K562 (cell line): ENCODE measurements at regions not wholly inside any gene's neighbourhood (a gene's known extent, or its start where the extent isn't known, plus 50 kb on each side); places are given as distances from the start of the nearest gene placed in this dataset.

Source experiments
- ATAC-seq: fragments of 200-7000 bp; cut with Tn5 transposase; 3 replicates; pipeline ENCODE4 v1.9.1; 2020; ENCODE audit warnings: moderate library complexity
- BruUV-seq: library from RNA; stranded (reverse); fragments of 400-500 nt; replicated peaks from 2 replicates; lab custom pipeline; 2021; lab: Mats Ljungman, UMichigan
- CTCF ChIA-PET: fragments of 300-600 bp; formaldehyde crosslinking; extraction: SDS; loops from one replicate; lab custom pipeline; 2021; ENCODE audit warnings: low intra/inter-chr PET ratio; lab: Yijun Ruan, JAX
- POLR2A ChIA-PET: fragments of 300-600, 350-650 bp; sonication (Branson Sonifier 250); formaldehyde crosslinking; extraction: SDS; loops from one replicate; lab custom pipeline; 2021; ENCODE audit warnings: antibody characterized with exemption, inconsistent platforms; lab: Yijun Ruan, JAX
- DNase-seq, 4 experiments: peaks; one replicate each; pipeline versions ENCODE4 v3.0.0 to v3.0.0-alpha.2; 2011 to 2018; ENCODE audit warnings: low spot score in 3 of 4, mixed read lengths in 3 of 4; ENCODE audit errors: extremely low read depth in 1 of 4
- FAIRE-seq: peaks from 2 replicates; lab custom pipeline; 2011; peaks lifted over from hg19 to GRCh38; lab: Jason Lieb, UNC
- H2AFZ ChIP-seq: 2 replicates; pipeline ENCODE4 v1.6.0; 2011; ENCODE audit warnings: low read depth, low read length, control low read depth, inconsistent platforms
- H3K27ac ChIP-seq: fragments of 200-600 bp; 3 replicates; pipeline ENCODE4 v1.8.0; 2011; ENCODE audit warnings: low read depth, mild to moderate bottlenecking, control low read depth, inconsistent platforms, low read length, moderate library complexity, mixed read lengths; ENCODE audit errors: extremely low read depth
- H3K27me3 ChIP-seq, 2 experiments: fragments of 300-600 bp in 1 of 2; 2 replicates in 1 of 2; 3 replicates in 1 of 2; pipeline versions ENCODE4 v1.6.0 to v1.8.0; 2011; ENCODE audit warnings: inconsistent platforms in 2 of 2, low read length in 2 of 2, mild to moderate bottlenecking in 1 of 2, mixed read lengths in 1 of 2, moderate library complexity in 1 of 2; ENCODE audit not compliant: control insufficient read depth in 2 of 2, insufficient read depth in 2 of 2
- H3K36me3 ChIP-seq: fragments of 300-600 bp; 3 replicates; pipeline ENCODE4 v1.8.0; 2011; ENCODE audit warnings: mild to moderate bottlenecking, low read length, inconsistent platforms; ENCODE audit not compliant: control insufficient read depth, insufficient read depth
- H3K4me1 ChIP-seq, 2 experiments: fragments of 200-600 bp in 1 of 2; replicated peaks in 1 of 2; 2 replicates in 1 of 2; 3 replicates in 1 of 2; pipeline versions ENCODE4 v1.5.1 to v1.8.0; 2011; ENCODE audit warnings: inconsistent platforms in 2 of 2, low read length in 2 of 2, mild to moderate bottlenecking in 1 of 2, mixed read lengths in 1 of 2, moderate library complexity in 1 of 2; ENCODE audit not compliant: control insufficient read depth in 2 of 2, insufficient read depth in 2 of 2
- H3K4me2 ChIP-seq: 2 replicates; pipeline ENCODE4 v1.6.1; 2011; ENCODE audit warnings: low read length, control low read depth, inconsistent platforms, mixed read lengths; ENCODE audit not compliant: insufficient read depth
- H3K4me3 ChIP-seq: fragments of 200-600 bp; sonication (generic), shearing (Covaris generic); 2 replicates; pipeline ENCODE4 v1.5.1; 2016; ENCODE audit warnings: control low read depth, inconsistent platforms
- H3K79me2 ChIP-seq: fragments of 200-600 bp; 3 replicates; pipeline ENCODE4 v1.8.0; 2011; ENCODE audit warnings: low read length, inconsistent platforms; ENCODE audit not compliant: control insufficient read depth, insufficient read depth
- H3K9ac ChIP-seq, 2 experiments: 2 replicates each; pipeline versions ENCODE4 v1.6.0 to v1.6.1; 2011; ENCODE audit warnings: low read depth in 2 of 2, low read length in 2 of 2, control low read depth in 1 of 2, inconsistent platforms in 1 of 2, mild to moderate bottlenecking in 1 of 2, mixed read lengths in 1 of 2; ENCODE audit not compliant: insufficient read depth in 1 of 2
- H3K9me1 ChIP-seq: one replicate; pipeline ENCODE4 v1.6.0; 2011; ENCODE audit warnings: inconsistent platforms, mild to moderate bottlenecking, low read length, moderate library complexity; ENCODE audit not compliant: control insufficient read depth, insufficient read depth
- H3K9me3 ChIP-seq: replicated peaks from 2 replicates; pipeline ENCODE4 v1.5.1; 2011; ENCODE audit warnings: low read depth, low read length, inconsistent platforms; ENCODE audit not compliant: control insufficient read depth, insufficient read depth
- H4K20me1 ChIP-seq: replicated peaks from 2 replicates; pipeline ENCODE4 v1.6.1; 2011; ENCODE audit warnings: low read length, inconsistent platforms, mixed read lengths; ENCODE audit not compliant: control insufficient read depth, insufficient read depth
- BRD4 ChIP-seq: fragments of 200-600 bp; sonication (generic); IDR thresholded peaks from 2 replicates; pipeline ENCODE4 v1.6.1; 2017; ENCODE audit warnings: inconsistent platforms
- NR2C2 ChIP-seq, 2 experiments: fragments of 200-800 bp in 1 of 2; sonication (Bioruptor generic) in 1 of 2; sonication (generic) in 1 of 2; formaldehyde crosslinking in 1 of 2; IDR thresholded peaks; 2 replicates each; pipeline versions ENCODE4 v1.6.1 to v1.8.0; 2016 to 2022; ENCODE audit warnings: mild to moderate bottlenecking in 1 of 2, missing compliant biosample characterization in 1 of 2, missing genetic modification characterization in 1 of 2, missing genetic modification reagents in 1 of 2
- WGBS: fragments of 100-300 bp; shearing (Covaris generic); methylation state at CpG from one replicate; pipeline ENCODE4 v1.1.6; 2016; ENCODE audit warnings: low coverage, mixed read lengths; ENCODE audit not compliant: insufficient coverage; ENCODE audit errors: missing lambda C conversion rate; 5-methylcytosine and 5-hydroxymethylcytosine counted together
- in situ Hi-C: fragments of 300-500 bp; cut with MboI; formaldehyde crosslinking; loops from 4 replicates; pipeline ENCODE4 v1.15.0; 2018; ENCODE audit warnings: inconsistent platforms, mixed read lengths
- intact Hi-C: fragments of 100-400 bp; cut with micrococcal nuclease; formaldehyde crosslinking; loops from 2 replicates; pipeline ENCODE4 v1.14.2; 2022
- TF ChIP-seq, protein P1 (sequence below): fragments of 450-650 bp; IDR thresholded peaks from one replicate; pipeline ENCODE4 v1.6.1; 2018; ENCODE audit warnings: mild to moderate bottlenecking, moderate library complexity; ENCODE audit not compliant: partially characterized antibody
- TF ChIP-seq, protein P2 (sequence below): fragments of 450-650 bp; IDR thresholded peaks from 2 replicates; pipeline ENCODE4 v1.6.1; 2016; ENCODE audit warnings: mild to moderate bottlenecking, moderate library complexity
- TF ChIP-seq, protein P3 (sequence below), 2 experiments: IDR thresholded peaks; 2 replicates each; pipeline ENCODE4 v1.6.1; 2012; ENCODE audit warnings: improper control_type of control experiment in 2 of 2, low read depth in 2 of 2, low read length in 2 of 2, borderline replicate concordance in 1 of 2

GRCh38 chr6:25061289-25061936 lies 125.7 kb upstream of the RIPOR2 start:
- in situ Hi-C loops: no loop called here
- H3K27me3 ChIP-seq: peaks cover 4 to 10% of the 10 kb centered on the region in 2 experiments; a peak in 3 of 5 replicates
- H3K36me3 ChIP-seq: no peaks in the 10 kb centered on the region
- no peaks in the 10 kb centered on the region for H4K20me1 ChIP-seq
- WGBS: 6% methylated on average over 6 of the region's 6 CpGs
- no peaks in the 10 kb centered on the region for H3K9me1 ChIP-seq
- H3K27ac ChIP-seq: no peak overlapping the region
- no peaks in the 10 kb centered on the region for H3K9me3 ChIP-seq
- ChIA-PET POLR2A (interaction anchor here (0.6 to 0.7 kb wide), 2 partner anchors 15 to 96 kb away, joined by 3 to 4 read pairs; no protein-coding TSS in a partner anchor), CTCF (no interaction called here)
- intact Hi-C loops: no loop called here
- no peak overlapping the region for H3K4me3 ChIP-seq
- H3K4me1 ChIP-seq: no peaks in the 10 kb centered on the region
- no peak overlapping the region for H3K9ac ChIP-seq
- no peak for ATAC-seq
- no TSS peak for BruUV-seq
- no peak for DNase-seq
- no peak overlapping the region for H3K4me2 ChIP-seq
- no peak for FAIRE-seq
- H3K79me2 ChIP-seq: no peaks in the 10 kb centered on the region
- no peak overlapping the region for H2AFZ ChIP-seq
- TF ChIP-seq, protein P1, sequence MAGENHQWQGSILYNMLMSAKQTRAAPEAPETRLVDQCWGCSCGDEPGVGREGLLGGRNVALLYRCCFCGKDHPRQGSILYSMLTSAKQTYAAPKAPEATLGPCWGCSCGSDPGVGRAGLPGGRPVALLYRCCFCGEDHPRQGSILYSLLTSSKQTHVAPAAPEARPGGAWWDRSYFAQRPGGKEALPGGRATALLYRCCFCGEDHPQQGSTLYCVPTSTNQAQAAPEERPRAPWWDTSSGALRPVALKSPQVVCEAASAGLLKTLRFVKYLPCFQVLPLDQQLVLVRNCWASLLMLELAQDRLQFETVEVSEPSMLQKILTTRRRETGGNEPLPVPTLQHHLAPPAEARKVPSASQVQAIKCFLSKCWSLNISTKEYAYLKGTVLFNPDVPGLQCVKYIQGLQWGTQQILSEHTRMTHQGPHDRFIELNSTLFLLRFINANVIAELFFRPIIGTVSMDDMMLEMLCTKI: no peak
- TF ChIP-seq, protein P2, sequence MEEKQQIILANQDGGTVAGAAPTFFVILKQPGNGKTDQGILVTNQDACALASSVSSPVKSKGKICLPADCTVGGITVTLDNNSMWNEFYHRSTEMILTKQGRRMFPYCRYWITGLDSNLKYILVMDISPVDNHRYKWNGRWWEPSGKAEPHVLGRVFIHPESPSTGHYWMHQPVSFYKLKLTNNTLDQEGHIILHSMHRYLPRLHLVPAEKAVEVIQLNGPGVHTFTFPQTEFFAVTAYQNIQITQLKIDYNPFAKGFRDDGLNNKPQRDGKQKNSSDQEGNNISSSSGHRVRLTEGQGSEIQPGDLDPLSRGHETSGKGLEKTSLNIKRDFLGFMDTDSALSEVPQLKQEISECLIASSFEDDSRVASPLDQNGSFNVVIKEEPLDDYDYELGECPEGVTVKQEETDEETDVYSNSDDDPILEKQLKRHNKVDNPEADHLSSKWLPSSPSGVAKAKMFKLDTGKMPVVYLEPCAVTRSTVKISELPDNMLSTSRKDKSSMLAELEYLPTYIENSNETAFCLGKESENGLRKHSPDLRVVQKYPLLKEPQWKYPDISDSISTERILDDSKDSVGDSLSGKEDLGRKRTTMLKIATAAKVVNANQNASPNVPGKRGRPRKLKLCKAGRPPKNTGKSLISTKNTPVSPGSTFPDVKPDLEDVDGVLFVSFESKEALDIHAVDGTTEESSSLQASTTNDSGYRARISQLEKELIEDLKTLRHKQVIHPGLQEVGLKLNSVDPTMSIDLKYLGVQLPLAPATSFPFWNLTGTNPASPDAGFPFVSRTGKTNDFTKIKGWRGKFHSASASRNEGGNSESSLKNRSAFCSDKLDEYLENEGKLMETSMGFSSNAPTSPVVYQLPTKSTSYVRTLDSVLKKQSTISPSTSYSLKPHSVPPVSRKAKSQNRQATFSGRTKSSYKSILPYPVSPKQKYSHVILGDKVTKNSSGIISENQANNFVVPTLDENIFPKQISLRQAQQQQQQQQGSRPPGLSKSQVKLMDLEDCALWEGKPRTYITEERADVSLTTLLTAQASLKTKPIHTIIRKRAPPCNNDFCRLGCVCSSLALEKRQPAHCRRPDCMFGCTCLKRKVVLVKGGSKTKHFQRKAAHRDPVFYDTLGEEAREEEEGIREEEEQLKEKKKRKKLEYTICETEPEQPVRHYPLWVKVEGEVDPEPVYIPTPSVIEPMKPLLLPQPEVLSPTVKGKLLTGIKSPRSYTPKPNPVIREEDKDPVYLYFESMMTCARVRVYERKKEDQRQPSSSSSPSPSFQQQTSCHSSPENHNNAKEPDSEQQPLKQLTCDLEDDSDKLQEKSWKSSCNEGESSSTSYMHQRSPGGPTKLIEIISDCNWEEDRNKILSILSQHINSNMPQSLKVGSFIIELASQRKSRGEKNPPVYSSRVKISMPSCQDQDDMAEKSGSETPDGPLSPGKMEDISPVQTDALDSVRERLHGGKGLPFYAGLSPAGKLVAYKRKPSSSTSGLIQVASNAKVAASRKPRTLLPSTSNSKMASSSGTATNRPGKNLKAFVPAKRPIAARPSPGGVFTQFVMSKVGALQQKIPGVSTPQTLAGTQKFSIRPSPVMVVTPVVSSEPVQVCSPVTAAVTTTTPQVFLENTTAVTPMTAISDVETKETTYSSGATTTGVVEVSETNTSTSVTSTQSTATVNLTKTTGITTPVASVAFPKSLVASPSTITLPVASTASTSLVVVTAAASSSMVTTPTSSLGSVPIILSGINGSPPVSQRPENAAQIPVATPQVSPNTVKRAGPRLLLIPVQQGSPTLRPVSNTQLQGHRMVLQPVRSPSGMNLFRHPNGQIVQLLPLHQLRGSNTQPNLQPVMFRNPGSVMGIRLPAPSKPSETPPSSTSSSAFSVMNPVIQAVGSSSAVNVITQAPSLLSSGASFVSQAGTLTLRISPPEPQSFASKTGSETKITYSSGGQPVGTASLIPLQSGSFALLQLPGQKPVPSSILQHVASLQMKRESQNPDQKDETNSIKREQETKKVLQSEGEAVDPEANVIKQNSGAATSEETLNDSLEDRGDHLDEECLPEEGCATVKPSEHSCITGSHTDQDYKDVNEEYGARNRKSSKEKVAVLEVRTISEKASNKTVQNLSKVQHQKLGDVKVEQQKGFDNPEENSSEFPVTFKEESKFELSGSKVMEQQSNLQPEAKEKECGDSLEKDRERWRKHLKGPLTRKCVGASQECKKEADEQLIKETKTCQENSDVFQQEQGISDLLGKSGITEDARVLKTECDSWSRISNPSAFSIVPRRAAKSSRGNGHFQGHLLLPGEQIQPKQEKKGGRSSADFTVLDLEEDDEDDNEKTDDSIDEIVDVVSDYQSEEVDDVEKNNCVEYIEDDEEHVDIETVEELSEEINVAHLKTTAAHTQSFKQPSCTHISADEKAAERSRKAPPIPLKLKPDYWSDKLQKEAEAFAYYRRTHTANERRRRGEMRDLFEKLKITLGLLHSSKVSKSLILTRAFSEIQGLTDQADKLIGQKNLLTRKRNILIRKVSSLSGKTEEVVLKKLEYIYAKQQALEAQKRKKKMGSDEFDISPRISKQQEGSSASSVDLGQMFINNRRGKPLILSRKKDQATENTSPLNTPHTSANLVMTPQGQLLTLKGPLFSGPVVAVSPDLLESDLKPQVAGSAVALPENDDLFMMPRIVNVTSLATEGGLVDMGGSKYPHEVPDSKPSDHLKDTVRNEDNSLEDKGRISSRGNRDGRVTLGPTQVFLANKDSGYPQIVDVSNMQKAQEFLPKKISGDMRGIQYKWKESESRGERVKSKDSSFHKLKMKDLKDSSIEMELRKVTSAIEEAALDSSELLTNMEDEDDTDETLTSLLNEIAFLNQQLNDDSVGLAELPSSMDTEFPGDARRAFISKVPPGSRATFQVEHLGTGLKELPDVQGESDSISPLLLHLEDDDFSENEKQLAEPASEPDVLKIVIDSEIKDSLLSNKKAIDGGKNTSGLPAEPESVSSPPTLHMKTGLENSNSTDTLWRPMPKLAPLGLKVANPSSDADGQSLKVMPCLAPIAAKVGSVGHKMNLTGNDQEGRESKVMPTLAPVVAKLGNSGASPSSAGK: no peak
- no peak for TF ChIP-seq NR2C2 (CRISPR knock-in tag; IDR thresholded peaks at IDR 0.05)
- TF ChIP-seq NR2C2 (tag; IDR thresholded peaks at IDR 0.05): no peak
- TF ChIP-seq, protein P3, sequence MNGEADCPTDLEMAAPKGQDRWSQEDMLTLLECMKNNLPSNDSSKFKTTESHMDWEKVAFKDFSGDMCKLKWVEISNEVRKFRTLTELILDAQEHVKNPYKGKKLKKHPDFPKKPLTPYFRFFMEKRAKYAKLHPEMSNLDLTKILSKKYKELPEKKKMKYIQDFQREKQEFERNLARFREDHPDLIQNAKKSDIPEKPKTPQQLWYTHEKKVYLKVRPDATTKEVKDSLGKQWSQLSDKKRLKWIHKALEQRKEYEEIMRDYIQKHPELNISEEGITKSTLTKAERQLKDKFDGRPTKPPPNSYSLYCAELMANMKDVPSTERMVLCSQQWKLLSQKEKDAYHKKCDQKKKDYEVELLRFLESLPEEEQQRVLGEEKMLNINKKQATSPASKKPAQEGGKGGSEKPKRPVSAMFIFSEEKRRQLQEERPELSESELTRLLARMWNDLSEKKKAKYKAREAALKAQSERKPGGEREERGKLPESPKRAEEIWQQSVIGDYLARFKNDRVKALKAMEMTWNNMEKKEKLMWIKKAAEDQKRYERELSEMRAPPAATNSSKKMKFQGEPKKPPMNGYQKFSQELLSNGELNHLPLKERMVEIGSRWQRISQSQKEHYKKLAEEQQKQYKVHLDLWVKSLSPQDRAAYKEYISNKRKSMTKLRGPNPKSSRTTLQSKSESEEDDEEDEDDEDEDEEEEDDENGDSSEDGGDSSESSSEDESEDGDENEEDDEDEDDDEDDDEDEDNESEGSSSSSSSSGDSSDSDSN (IDR thresholded peaks at IDR 0.05; ENCODE audit: borderline replicate concordance in 1 of 2, low read depth in 2 of 2, low read length in 2 of 2): no peak
- TF ChIP-seq BRD4: no peak
